ENCODE measurements at regions not wholly inside any gene's neighbourhood (a gene's known extent, or its start where the extent isn't known, plus 50 kb on each side); places are given as distances from the start of the nearest gene placed in this dataset.

DNA sequence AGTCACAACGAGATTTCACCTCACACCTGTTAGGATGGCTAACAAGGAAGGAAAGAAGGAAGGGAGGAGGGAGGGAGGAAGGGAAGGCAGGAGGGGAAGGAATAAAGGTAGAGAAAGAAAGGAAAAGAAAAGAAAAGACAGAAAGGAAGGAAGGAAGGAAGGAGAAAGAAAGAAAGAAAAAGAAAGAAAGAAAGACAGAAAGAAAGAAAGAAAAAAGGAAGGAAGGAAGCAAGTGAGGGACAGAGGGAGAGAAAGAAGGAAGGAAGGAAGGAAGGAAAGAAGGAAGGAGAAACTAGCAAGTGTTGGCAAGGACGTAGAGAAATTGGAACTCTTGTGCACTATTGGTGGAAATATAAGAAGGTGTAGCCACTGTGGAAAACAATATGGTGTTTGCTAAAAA is 52.2 kb downstream of the CCDC185 start:
- no peak for DNase-seq (ENCODE audit: low spot score)

DNA sequence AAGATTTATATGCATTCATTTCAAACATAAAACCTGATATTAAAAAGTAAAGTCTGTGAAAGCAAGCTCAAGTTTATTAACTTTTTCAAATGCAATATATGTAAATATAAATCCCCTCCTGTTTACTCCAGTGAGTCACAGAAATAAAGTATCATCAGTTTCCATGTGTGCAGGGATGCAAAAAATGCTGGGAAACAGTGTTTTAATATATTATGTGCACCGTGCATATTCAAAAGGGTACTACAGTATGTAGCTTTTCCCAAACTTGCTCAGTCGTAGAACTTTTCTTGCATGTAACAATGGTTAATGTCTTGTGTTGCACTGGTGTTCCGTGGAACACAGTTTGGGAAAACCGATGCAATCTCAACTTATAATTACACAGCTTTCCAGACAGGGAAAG is 60.7 kb downstream of the CCDC185 start:
- DNase-seq (ENCODE audit: low spot score): no peak

DNA sequence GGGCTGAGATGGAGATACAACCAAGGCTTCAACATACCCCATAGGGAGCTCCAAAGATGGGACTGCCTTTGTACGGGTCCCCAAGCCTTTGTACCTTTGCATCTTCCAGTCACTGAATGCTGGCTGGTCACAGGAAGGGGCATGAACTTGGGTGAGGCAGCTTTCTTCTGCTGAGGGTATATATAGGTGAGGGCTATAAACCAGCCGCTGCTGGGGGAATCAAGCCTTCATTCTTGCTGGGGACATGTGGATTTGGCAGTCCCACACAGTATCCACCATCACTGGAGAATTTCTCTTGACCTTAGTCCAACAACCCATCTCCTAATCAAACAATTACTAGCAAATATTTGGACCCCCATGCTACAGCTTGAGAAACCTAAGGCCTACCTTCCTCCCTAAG is 61.7 kb downstream of the CCDC185 start:
- DNase-seq (ENCODE audit: low spot score): no peak

DNA sequence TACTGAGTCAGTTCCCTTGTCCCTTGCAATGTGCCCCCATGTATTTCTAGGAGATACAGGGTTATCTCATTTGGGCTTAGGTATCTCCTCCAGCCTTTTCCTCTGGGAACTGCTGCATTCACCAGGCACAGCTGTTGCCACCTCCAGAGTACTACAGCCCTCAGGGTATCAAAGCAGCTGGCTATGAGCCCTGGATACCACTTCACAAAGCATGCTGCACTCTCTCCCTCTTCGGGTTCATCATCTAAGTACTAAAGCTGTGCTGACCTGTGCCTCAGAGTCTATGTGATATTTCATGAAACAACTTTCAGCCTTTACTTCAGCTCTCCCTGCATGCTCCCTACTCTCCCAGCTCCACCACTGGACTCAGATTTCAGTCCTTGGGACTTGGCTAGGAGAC is 62.3 kb downstream of the CCDC185 start:
- no peak for DNase-seq (ENCODE audit: low spot score)

DNA sequence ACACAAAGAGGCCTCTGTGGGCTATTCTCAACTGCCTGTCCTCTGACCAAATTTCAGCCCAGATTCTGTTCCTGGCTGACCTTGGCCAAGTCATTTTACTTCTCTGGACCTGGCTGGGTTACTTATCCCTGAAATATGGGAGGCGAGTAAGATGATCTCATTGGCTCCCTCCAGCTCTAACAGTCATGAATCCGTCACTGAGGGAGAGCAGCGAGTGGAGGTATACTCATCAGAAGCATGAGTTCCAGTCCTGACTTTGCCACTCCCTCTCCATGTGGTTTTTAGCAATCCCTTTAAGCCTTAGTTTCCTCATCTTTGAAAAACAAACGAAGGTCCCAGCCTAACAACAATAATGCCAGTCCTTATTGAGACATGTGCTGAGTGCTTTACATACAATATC is 63.5 kb downstream of the CCDC185 start:
- no peak for DNase-seq (ENCODE audit: low spot score)

DNA sequence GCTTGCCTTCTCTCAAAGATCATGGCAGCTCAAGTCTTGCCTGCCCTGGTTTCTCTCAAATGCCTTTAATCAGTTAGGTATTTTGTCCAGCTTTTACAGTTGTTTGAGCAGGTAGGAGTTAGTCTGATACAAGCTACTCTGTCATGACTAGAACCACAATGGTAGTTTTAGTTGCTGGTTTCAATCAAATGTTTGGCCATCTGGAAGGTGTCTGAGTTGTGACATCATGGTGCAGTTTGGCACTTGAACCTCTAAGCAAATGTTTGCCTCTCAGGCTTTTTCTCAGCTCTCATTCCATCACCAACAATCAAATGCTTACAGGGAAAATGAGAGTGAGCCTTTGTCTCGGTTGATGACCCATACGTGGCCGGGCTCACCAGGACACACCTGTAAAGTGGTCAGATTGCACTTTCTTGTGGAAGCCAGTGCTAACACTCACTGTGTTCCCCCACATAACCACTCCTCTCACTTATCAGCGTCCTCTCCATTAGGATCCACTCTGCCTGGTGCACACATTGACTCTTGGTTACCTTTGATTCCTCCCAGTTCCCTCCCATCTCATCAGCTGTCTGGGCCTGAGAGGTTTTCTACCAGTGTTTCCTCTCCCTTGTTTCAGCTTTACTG is 67.5 kb downstream of the CCDC185 start:
- no peak for DNase-seq (ENCODE audit: low spot score)

DNA sequence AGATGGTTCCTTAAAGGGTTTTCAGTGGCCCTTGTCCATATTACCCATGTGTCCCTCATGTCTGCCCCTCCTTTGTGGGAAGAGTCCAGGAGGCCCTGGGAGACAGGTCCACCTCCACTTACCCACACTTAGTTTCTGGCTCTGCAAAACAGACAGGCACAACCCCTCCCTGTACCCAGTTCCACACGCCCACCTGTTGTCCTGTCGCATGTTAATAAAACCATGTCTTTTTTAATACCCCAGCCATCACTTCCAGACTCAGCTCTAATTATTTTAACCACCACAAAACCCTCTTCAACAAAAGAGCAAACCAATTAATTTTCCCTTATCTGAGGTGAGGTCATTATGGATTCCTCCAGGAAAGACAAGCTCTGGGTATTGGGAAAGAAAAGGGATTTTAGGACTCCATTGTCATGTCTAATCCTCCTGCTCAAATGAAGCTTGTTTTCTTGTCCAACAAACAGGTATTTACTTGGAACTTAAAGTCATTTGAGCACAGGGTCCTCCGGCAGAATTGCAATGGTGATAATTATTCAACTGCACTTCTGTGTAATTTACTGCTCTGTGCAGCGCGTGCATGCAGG is 68.9 kb downstream of the CCDC185 start:
- DNase-seq (ENCODE audit: low spot score): no peak

DNA sequence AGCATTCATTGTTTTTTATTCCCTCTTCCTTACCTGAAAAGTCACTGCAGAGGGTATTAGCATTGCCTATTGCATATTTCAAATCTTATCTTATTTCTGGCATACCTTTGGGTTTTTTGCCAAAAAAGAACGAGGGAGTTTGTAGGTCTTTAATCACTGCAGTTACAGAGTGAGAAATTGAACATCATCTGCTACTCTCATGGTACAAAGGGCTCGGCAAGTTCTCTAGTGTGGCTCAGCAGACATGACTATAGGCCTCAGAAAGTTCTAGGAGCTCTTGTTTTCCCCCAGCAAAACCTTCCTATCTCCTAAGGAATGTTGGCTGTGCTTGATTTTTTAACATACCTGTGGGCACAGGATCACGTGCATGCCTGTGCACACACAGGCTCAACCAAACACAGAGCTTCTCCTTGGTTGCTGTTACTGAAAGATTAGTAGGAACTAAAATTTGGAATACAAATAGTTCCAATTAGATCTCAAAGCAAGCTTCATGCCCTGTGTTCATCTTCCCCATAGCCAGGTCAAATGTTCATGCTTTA is 69.7 kb downstream of the CCDC185 start:
- no peak for DNase-seq (ENCODE audit: low spot score)

DNA sequence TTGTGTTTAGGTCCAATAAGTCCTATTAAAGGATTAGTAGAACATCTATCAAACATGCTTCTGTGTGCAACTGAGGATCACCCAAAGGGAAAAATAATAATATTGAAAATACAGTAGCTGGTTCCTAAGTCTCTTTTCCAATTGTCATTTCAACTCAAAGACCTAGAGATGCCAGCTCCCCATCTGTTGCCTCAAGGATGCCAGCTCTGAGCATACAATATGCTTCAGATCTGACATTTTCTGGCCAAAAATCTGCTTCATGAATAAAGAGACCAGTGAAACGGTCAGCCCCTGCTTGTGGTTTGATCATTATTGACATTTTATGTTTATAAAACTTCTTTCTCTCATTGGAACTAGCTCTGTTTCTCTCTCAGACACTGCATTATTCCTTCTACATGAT is 72.9 kb downstream of the CCDC185 start:
- DNase-seq (ENCODE audit: low spot score): no peak

DNA sequence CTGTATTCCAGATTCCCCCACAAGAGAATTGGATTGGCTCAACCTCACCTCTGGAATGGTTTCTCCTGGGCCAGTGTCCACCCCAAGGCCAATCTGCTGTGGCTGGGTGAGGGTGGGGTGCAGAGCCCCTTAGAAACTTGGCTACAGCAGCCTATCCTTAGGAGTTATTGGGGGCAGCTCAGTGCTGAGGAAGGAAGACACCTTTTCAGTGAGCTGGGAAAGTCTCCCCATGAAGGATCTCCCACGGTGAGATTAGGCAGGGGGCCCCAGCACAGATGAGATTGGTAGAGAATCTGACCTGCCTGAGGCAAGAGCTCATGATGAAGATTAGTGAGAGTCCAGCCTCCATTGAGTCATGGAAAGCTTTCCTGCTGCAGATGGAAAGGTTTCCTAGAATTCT is 78.4 kb downstream of the CCDC185 start:
- DNase-seq (ENCODE audit: low spot score): no peak

DNA sequence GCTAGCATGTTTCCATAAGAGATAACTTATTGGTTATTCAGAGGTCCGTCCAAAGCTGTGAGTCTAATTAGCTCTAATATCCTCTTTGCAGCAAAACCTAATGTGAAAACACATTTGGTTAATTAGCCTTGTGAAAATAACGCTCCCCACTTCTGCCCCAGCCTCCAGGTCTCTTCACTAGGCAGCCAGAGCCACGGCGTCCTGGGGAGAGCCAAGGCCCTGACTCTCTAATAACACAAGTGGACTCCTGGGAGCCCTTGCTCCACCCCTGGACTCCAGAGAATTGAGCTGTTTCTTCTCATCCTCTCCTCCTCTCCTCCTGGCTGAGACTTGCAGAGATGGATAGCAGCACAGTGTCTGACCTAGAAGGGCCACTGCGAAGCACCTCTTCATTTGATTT is 78.8 kb downstream of the CCDC185 start:
- no peak for DNase-seq (ENCODE audit: low spot score)

DNA sequence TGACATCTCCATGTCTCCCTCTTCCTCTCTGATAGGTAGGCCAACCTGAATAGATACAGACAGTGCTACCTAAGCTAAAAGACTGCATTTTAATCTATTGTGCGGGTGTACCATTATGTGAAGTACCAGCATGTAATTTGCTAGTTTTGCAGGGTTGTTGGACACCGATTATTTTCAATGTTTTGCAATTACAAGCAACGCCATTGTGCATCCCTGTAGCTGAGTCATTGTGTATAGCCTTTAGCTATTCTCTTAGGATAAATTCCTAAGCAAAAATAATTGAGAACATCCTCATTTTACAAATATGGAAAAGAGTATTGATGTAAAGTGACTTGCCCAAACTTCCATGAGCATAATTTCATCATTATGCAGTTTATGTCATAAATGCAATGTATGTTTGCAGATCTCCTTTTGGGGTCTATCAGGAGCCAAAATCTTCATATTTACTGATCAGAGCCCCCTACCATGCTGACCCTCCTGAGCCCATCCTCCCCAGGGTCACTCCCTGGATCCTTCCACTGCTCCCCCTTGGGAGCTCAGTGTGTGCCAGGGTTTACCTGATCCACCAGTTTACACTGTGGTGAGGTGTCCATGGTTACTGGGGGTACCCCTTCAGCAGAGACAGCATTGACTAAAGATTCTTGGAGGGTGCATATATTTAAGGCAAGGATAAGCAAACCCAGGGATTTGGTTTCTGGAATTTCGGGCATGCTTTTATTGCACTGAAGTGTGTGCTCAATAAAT is 80.6 kb downstream of the CCDC185 start:
- no peak for DNase-seq (ENCODE audit: low spot score)

DNA sequence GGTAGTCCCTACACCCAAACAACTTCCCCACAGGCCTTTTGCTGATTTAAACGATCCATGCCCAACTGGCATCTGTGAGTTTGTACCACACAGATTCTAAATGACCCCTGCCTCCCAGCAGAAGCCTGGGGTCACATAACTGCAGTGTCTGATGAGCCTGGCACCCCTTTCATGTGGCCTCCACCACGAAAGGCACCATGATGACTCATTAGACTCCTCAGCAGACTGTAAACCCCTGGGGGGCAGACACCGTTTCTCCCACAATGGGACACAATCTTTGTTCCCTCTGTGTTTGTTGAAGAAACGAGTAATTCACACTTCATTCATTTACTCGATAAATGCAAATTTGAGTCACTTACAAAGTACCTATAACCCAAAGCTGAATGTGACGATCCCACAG is 81.6 kb downstream of the CCDC185 start:
- DNase-seq (ENCODE audit: low spot score): no peak

DNA sequence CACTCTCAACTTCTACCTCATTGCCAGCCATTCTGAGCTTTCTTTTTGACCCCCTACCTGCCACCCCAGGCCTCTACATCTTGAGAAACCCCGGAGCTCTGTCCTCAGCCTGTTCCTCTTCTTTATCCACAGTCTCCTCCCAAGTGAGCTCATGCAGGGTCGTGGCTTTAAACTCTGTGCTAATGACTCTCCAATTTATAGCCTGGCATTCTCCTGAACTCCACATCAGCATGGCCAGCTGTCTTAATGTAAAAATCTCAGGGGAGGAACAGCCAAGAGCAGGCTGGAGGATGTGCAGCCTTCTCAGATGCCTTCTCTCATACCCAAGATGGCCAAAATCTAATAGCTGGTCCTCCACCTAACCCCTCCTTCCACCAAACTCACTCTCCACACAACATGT is 84.2 kb downstream of the CCDC185 start:
- no peak for DNase-seq (ENCODE audit: low spot score)

DNA sequence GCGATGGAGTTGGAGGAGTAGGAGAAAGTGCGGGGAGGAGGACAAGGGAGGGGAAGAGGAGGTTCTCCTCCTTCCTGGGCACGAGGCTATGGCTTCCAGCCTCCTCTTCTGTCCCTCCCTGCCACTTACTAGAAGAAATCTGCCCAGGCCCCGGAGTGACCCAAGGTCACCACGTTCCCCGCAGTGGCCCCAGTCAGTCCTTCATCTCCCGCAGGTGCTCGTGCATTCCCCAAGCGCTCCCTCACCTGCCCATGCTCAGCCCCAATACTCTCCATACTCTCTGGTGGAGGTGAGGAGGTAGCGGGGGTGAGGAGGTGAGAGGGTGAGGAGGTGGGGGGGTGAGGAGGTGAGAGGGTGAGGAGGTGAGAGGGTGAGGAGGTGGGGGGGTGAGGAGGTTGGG is 85.4 kb downstream of the CCDC185 start:
- no peak for DNase-seq (ENCODE audit: low spot score)

DNA sequence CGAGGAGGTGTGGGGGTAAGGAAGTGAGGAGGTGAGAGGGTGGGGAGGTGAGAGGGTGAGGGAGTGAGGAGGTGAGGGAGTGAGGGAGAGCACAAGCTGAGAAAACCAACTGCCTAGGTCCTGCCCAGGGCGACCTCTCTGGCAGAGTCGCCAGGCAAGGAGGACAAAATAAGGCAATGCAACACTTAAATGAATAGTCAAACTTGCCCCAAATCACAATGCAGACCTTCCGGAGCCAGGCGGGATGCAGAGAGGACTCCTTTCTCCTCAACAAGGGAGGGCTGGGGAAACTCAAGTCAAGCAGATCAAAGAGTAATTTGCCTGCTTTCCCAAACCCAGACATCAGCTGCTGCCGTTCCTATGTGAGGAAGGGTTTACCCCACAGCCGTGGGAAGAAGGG is 86.0 kb downstream of the CCDC185 start:
- DNase-seq (ENCODE audit: low spot score): no peak

DNA sequence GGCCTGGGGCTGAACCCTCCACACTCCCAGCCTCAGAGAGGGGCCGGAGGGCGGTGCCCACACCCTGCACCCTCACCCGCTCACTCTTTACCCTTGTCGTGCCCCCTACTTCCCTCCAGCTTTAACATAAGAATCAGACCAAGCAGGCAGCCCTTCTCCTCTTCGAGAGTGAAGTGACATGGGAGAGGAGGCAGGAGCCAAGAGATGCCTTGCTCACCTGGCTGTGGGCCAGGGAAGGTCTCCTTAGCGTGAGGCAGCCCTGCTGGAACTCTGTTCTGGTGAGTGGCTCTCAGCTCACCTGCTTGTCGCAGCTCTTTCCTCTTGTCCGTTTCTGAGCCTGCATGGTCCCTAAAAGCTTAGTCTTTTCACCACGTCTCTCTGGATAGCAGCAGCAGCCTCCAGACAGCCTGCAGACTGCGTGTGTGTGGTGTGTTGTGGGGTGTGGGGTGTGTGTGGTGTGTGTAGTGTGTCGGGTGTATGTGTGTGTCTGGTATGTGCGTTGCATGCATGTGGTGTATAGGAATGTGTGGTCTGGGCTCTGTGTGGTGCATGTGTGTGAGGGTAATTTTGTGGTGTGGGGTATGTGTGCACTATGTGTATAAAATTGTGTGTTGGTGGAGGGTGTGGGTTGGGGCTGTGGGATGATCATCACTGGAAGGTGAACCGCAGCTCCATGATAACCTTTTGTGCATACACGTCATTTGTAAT is 86.7 kb downstream of the CCDC185 start:
- DNase-seq (ENCODE audit: low spot score): no peak

DNA sequence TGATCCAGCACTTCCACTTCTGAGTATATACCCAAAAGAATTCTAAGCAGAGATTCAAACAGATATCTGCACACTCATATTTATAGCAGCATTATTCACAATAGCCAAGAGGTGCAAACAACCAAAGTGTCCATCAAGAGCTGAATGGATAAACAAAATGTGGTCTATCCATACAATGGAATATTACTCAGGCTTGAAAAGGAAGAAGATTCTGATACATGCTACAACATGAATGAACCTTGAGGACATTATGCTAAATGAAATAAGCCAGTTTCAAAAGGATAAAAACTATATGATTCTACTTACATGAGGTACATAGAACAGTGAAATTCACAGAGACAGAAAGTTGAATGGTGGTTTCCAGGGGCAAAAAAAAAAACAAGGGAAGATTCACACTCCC is 88.9 kb downstream of the CCDC185 start:
- DNase-seq (ENCODE audit: low spot score): no peak

DNA sequence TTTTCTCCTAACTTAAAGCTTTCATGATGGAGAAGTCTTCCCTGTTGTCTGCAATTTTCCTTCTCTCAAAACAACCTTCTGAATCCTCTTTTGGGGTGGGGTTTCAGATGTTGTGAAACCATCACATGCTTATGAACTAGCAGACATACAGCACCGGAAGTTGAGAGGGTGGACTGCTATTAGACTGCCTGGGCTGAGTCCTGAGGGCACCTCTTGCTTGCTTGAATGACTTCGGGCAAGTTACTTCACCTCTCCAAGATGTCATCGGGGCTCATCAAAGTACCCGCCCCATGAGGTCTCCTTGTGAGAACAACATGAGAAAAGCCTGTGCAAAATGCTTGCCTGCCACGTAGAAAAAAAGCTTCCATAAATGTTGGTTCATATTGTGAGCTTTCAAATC is 89.6 kb downstream of the CCDC185 start:
- no peak for DNase-seq (ENCODE audit: low spot score)

DNA sequence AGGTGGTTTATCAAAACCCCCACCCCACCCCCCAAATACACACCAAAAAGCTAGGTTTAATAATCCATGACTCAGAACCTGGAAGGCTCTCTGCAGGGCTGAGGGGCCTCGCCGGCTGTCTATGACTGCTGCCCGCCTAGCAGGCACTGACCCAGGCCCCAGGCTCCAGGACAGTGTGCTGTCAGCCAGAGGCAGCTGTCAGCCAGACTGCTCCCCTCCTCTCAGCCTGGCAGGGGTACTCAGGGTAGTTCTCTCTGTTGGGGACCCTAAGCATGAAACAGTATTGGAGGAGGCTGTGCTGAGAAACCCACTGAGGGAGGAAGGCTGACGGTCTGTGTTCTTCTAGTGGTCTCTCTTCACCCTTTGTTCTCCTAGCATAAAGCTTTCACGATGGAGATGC is 90.3 kb downstream of the CCDC185 start:
- no peak for DNase-seq (ENCODE audit: low spot score)

DNA sequence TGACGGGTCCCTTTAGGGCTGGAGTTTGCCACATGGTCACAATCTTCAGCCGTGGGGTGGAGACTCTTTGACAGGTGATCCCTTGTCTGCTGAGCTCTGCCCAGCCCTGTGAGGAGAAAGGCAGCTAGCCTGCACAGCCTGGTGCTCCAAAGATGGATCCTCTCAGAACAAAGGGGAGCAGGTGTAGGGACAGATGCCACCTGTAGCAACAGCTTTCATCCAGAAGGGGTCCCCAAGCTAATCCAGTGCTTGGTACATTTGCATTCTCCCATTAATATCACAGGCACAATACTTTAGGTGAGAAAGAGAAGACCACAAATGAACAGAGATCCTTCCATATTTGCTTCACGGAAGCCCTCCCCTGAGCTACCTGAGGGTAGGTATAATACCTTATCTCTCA is 93.2 kb downstream of the CCDC185 start:
- peak; percentile 39 for DNase-seq (ENCODE audit: low spot score)

Data from HT-29 (cell line).